HL-60 (cell line): ENCODE measurements at regions not wholly inside any gene's neighbourhood (a gene's known extent, or its start where the extent isn't known, plus 50 kb on each side); places are given as distances from the start of the nearest gene placed in this dataset.

Experiments used
- DNase-seq, 2 experiments: peaks; one replicate each; pipeline ENCODE4 v3.0.0-alpha.2; 2010 to 2020; ENCODE audit warnings: low read depth in 1 of 2, low spot score in 1 of 2
- H3K27ac ChIP-seq: fragments of 250-450 bp; sonication (Bioruptor Pico); replicated peaks from 2 replicates; pipeline ENCODE4 v1.5.1; 2020; ENCODE audit warnings: mild to moderate bottlenecking, moderate library complexity
- H3K27me3 ChIP-seq: fragments of 250-450 bp; sonication (Bioruptor Pico); 2 replicates; pipeline ENCODE4 v1.5.1; 2021; ENCODE audit warnings: mild to moderate bottlenecking, moderate library complexity; ENCODE audit not compliant: insufficient read depth, poor library complexity, severe bottlenecking
- H3K4me3 ChIP-seq: replicated peaks from 2 replicates; pipeline ENCODE4 v1.5.1; 2011; ENCODE audit warnings: mild to moderate bottlenecking, control low read depth, low read length; ENCODE audit not compliant: insufficient read depth
- GABPA ChIP-seq: IDR thresholded peaks from 2 replicates; pipeline ENCODE4 v1.6.1; 2012; ENCODE audit warnings: low read depth
- POLR2AphosphoS5 ChIP-seq: IDR thresholded peaks from 2 replicates; pipeline ENCODE4 v1.6.1; 2012; ENCODE audit warnings: low read depth
- REST ChIP-seq: IDR thresholded peaks from 2 replicates; pipeline ENCODE4 v1.6.1; 2012; ENCODE audit warnings: low read depth; ENCODE audit not compliant: insufficient replicate concordance
- SPI1 ChIP-seq: IDR thresholded peaks from 2 replicates; pipeline ENCODE4 v1.6.1; 2012; ENCODE audit warnings: low read depth, mild to moderate bottlenecking, borderline replicate concordance
- TF ChIP-seq, protein P1 (sequence below): IDR thresholded peaks from one replicate; pipeline ENCODE4 v1.5.1; 2011; ENCODE audit warnings: low read length, control low read depth, inconsistent platforms; ENCODE audit not compliant: insufficient read depth

- TF ChIP-seq, protein P1, sequence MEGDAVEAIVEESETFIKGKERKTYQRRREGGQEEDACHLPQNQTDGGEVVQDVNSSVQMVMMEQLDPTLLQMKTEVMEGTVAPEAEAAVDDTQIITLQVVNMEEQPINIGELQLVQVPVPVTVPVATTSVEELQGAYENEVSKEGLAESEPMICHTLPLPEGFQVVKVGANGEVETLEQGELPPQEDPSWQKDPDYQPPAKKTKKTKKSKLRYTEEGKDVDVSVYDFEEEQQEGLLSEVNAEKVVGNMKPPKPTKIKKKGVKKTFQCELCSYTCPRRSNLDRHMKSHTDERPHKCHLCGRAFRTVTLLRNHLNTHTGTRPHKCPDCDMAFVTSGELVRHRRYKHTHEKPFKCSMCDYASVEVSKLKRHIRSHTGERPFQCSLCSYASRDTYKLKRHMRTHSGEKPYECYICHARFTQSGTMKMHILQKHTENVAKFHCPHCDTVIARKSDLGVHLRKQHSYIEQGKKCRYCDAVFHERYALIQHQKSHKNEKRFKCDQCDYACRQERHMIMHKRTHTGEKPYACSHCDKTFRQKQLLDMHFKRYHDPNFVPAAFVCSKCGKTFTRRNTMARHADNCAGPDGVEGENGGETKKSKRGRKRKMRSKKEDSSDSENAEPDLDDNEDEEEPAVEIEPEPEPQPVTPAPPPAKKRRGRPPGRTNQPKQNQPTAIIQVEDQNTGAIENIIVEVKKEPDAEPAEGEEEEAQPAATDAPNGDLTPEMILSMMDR = no peak
- TF ChIP-seq GABPA (no peak), SPI1 (no peak), REST (no peak), POLR2AphosphoS5 (no peak)
- H3K27ac ChIP-seq = no peak overlapping the region
- H3K4me3 ChIP-seq = no peak overlapping the region
- DNase-seq = no peak
- no peaks in the 10 kb centered on the region for H3K27me3 ChIP-seq
Observed at GRCh38 chr18:40494603-40495002, 1460.4 kb upstream of the PIK3C3 start.

DNA sequence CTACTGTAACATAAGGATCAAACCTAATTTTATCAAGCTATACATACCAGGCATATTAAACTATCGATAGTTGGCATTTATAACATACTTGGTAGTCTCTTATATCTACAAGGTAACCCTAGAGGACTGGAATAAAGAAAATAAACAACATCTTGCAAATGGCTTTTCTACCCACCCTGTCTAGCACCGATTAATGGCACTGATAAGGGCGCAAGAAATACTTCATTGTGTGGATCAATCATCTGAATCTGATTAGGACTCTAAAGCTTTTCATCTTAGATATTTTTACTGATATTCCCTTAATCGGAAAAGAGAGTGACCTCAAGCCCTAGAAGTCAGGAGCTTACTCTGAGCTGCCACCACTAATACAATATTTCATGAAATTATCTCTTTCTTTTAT is 1461.7 kb upstream of the PIK3C3 start:
- no peaks in the 10 kb centered on the region for H3K27me3 ChIP-seq
- H3K27ac ChIP-seq = no peak overlapping the region
- TF ChIP-seq SPI1 (no peak), GABPA (no peak), REST (no peak), POLR2AphosphoS5 (no peak)
- TF ChIP-seq, protein P1 = no peak
- H3K4me3 ChIP-seq = no peak overlapping the region
- no peak for DNase-seq

DNA sequence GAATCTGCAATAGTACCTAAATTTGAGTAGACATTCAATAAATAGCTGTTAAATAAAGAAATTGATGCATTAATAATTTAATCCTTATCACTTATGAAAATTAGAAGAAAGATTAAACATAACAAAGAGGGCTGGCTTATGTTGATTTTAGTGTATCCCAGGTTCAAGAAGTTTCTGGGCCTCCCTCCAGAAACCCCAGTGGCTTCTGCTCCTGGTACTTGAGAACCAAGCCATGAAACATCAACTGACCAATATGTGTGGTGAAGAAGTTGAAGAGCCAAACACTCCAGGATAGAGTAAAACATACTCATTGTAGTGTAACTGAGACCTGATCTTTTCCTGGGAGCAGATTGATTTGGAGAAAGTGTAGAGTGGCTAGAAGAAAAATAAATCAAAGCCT is 1465.7 kb upstream of the PIK3C3 start:
- Histone ChIP-seq H3K27ac (no peak overlapping the region), H3K27me3 (no peaks in the 10 kb centered on the region), H3K4me3 (no peak overlapping the region)
- TF ChIP-seq, protein P1 = no peak
- TF ChIP-seq GABPA (no peak), POLR2AphosphoS5 (no peak), SPI1 (no peak), REST (no peak)
- DNase-seq = no peak
